H1 (cell line): ENCODE measurements at regions not wholly inside any gene's neighbourhood (a gene's known extent, or its start where the extent isn't known, plus 50 kb on each side); places are given as distances from the start of the nearest gene placed in this dataset.

ENCODE experiments used
- CTCF ChIA-PET: fragments of 300-600 bp; sonication (Branson Sonifier 250); formaldehyde crosslinking; loops from one replicate; lab custom pipeline; 2021; ENCODE audit not compliant: partially characterized antibody; lab: Charles Lee
- POLR2A ChIA-PET: fragments of 300-600 bp; sonication (Branson Sonifier 250); formaldehyde crosslinking; loops from one replicate; lab custom pipeline; 2021; ENCODE audit warnings: inconsistent platforms; ENCODE audit not compliant: partially characterized antibody; lab: Charles Lee
- DNase-seq, 2 experiments: peaks; one replicate each; pipeline versions ENCODE4 v3.0.0 to v3.0.0-alpha.2; 2010 to 2022; ENCODE audit warnings: low spot score in 2 of 2, low read depth in 1 of 2, mixed read lengths in 1 of 2
- FAIRE-seq: peaks from 2 replicates; lab custom pipeline; 2011; peaks lifted over from hg19 to GRCh38; lab: Jason Lieb, UNC
- H2AFZ ChIP-seq: 2 replicates; pipeline ENCODE4 v1.8.1; 2012; ENCODE audit warnings: low read length, inconsistent platforms
- H2AK5ac ChIP-seq: 2 replicates; pipeline ENCODE4 v1.6.1; 2013; ENCODE audit warnings: low read depth, low read length
- H2BK120ac ChIP-seq: replicated peaks from 2 replicates; pipeline ENCODE3; 2013; ENCODE audit warnings: low read depth, low read length, inconsistent platforms
- H2BK12ac ChIP-seq: 2 replicates; pipeline ENCODE4 v1.6.1; 2013; ENCODE audit warnings: low read depth, low read length
- H2BK15ac ChIP-seq: 2 replicates; pipeline ENCODE4 v1.6.1; 2013; ENCODE audit warnings: low read length
- H2BK20ac ChIP-seq: 2 replicates; pipeline ENCODE4 v1.6.1; 2013; ENCODE audit warnings: low read length
- H2BK5ac ChIP-seq: 2 replicates; pipeline ENCODE4 v1.6.1; 2013; ENCODE audit warnings: low read depth, low read length
- H3K14ac ChIP-seq: 2 replicates; pipeline ENCODE4 v1.6.1; 2013; ENCODE audit warnings: inconsistent platforms; ENCODE audit not compliant: insufficient read length
- H3K18ac ChIP-seq: 2 replicates; pipeline ENCODE4 v1.6.1; 2013; ENCODE audit warnings: low read length; ENCODE audit errors: extremely low read depth
- H3K23ac ChIP-seq: 2 replicates; pipeline ENCODE4 v1.6.1; 2013; ENCODE audit warnings: inconsistent platforms; ENCODE audit not compliant: insufficient read length
- H3K23me2 ChIP-seq: 2 replicates; pipeline ENCODE4 v1.6.1; 2013; ENCODE audit warnings: low read depth, low read length
- H3K27ac ChIP-seq: 2 replicates; pipeline ENCODE4 v1.6.1; 2011; ENCODE audit warnings: low read depth, low read length, inconsistent platforms
- H3K27me3 ChIP-seq, 4 experiments: replicated peaks in 1 of 4; 1 replicate in 1 of 4; 2 replicates in 3 of 4; pipeline versions ENCODE4 v1.6.1 to v1.8.1; 2011 to 2013; ENCODE audit warnings: low read length in 3 of 4, mild to moderate bottlenecking in 3 of 4, inconsistent platforms in 2 of 4, mixed read lengths in 2 of 4, moderate library complexity in 1 of 4; ENCODE audit not compliant: control insufficient read depth in 3 of 4, insufficient read depth in 3 of 4; ENCODE audit errors: extremely low read depth in 1 of 4
- H3K36me3 ChIP-seq, 4 experiments: 2 replicates each; pipeline versions ENCODE4 v1.6.1 to v1.8.1; 2011 to 2013; ENCODE audit warnings: mild to moderate bottlenecking in 4 of 4, low read length in 3 of 4, moderate library complexity in 2 of 4, control low read depth in 1 of 4, inconsistent platforms in 1 of 4; ENCODE audit not compliant: insufficient read depth in 4 of 4, control insufficient read depth in 2 of 4
- H3K4ac ChIP-seq: replicated peaks from 2 replicates; pipeline ENCODE3; 2013; ENCODE audit warnings: low read length, low read depth, mixed read lengths, inconsistent platforms; ENCODE audit not compliant: insufficient read length
- H3K4me1 ChIP-seq, 4 experiments: replicated peaks in 1 of 4; 1 replicate in 1 of 4; 2 replicates in 3 of 4; pipeline versions ENCODE4 v1.6.1 to v1.8.1; 2011 to 2013; ENCODE audit warnings: low read length in 3 of 4, inconsistent platforms in 2 of 4, mixed read lengths in 1 of 4; ENCODE audit not compliant: insufficient read depth in 4 of 4, control insufficient read depth in 3 of 4
- H3K4me2 ChIP-seq, 2 experiments: 2 replicates each; pipeline versions ENCODE4 v1.6.1 to v1.8.1; 2011 to 2013; ENCODE audit warnings: low read depth in 2 of 2, low read length in 2 of 2, control low read depth in 1 of 2, inconsistent platforms in 1 of 2, mild to moderate bottlenecking in 1 of 2; ENCODE audit not compliant: insufficient read depth in 1 of 2
- H3K4me3 ChIP-seq, 4 experiments: fragments of 200-600, 300-600 bp in 1 of 4; sonication (generic), shearing (Covaris generic), sonication (Bioruptor Twin) in 1 of 4; 2 replicates each; pipeline versions ENCODE4 v1.5.1 to v1.8.1; 2011 to 2016; ENCODE audit warnings: low read length in 4 of 4, low read depth in 3 of 4, control low read depth in 2 of 4, inconsistent platforms in 2 of 4, mild to moderate bottlenecking in 2 of 4, mixed read lengths in 1 of 4, moderate library complexity in 1 of 4; ENCODE audit not compliant: insufficient read depth in 2 of 4; ENCODE audit errors: extremely low read depth in 1 of 4
- H3K56ac ChIP-seq: replicated peaks from 2 replicates; pipeline ENCODE3; 2013; ENCODE audit warnings: low read depth, mild to moderate bottlenecking, mixed read lengths, low read length, inconsistent platforms; ENCODE audit not compliant: insufficient read length
- H3K79me1 ChIP-seq: 2 replicates; pipeline ENCODE4 v1.6.1; 2013; ENCODE audit warnings: low read depth, low read length, control low read depth
- H3K79me2 ChIP-seq, 2 experiments: 2 replicates each; pipeline versions ENCODE4 v1.6.1 to v1.8.1; 2012 to 2013; ENCODE audit warnings: low read length in 2 of 2, mild to moderate bottlenecking in 2 of 2, inconsistent platforms in 1 of 2; ENCODE audit not compliant: insufficient read depth in 2 of 2, control insufficient read depth in 1 of 2
- H3K9ac ChIP-seq, 4 experiments: replicated peaks in 1 of 4; 1 replicate in 1 of 4; 2 replicates in 3 of 4; pipeline versions ENCODE4 v1.6.1 to v1.8.1; 2011 to 2013; ENCODE audit warnings: low read depth in 3 of 4, low read length in 3 of 4, control low read depth in 2 of 4, mild to moderate bottlenecking in 2 of 4, moderate library complexity in 2 of 4, inconsistent platforms in 1 of 4; ENCODE audit errors: extremely low read depth in 1 of 4
- H3K9me3 ChIP-seq, 2 experiments: 2 replicates each; pipeline versions ENCODE4 v1.6.1 to v1.8.1; 2012 to 2013; ENCODE audit warnings: mild to moderate bottlenecking in 2 of 2, moderate library complexity in 2 of 2, control low read depth in 1 of 2, inconsistent platforms in 1 of 2, low read depth in 1 of 2, low read length in 1 of 2, mixed read lengths in 1 of 2; ENCODE audit not compliant: insufficient read depth in 2 of 2
- H4K20me1 ChIP-seq, 2 experiments: replicated peaks in 1 of 2; 2 replicates each; pipeline versions ENCODE3 to v1.8.1; 2011 to 2013; ENCODE audit warnings: inconsistent platforms in 2 of 2, low read length in 2 of 2, mild to moderate bottlenecking in 1 of 2; ENCODE audit not compliant: insufficient read depth in 2 of 2, control insufficient read depth in 1 of 2
- H4K5ac ChIP-seq: 2 replicates; pipeline ENCODE4 v1.6.1; 2013; ENCODE audit warnings: low read length, low read depth, mixed read lengths, inconsistent platforms; ENCODE audit not compliant: insufficient read length
- H4K8ac ChIP-seq: 2 replicates; pipeline ENCODE4 v1.8.0; 2013; ENCODE audit warnings: mild to moderate bottlenecking, moderate library complexity, low read length, inconsistent platforms; ENCODE audit not compliant: insufficient read depth; ENCODE audit errors: extremely low read depth
- H4K91ac ChIP-seq: replicated peaks from 2 replicates; pipeline ENCODE3; 2013; ENCODE audit warnings: low read length, mixed read lengths, inconsistent platforms; ENCODE audit not compliant: insufficient read length
- CREB1 ChIP-seq: IDR thresholded peaks from 2 replicates; pipeline ENCODE4 v1.6.1; 2012; ENCODE audit warnings: inconsistent platforms
- EZH2 ChIP-seq: fragments of 200-600 bp; sonication (generic); IDR thresholded peaks from 2 replicates; pipeline ENCODE4 v1.7.1; 2012; ENCODE audit warnings: low read depth, mild to moderate bottlenecking, moderate library complexity, low read length, inconsistent platforms; ENCODE audit not compliant: severe bottlenecking
- KDM1A ChIP-seq: fragments of 200-600, 300-600 bp; sonication (generic); IDR thresholded peaks from 2 replicates; pipeline ENCODE4 v1.7.1; 2016; ENCODE audit warnings: mild to moderate bottlenecking, low read length, borderline replicate concordance
- SP4 ChIP-seq: IDR thresholded peaks from 2 replicates; pipeline ENCODE4 v1.6.1; 2012; ENCODE audit warnings: low read length, inconsistent platforms
- TBP ChIP-seq: IDR thresholded peaks from 2 replicates; pipeline ENCODE4 v1.6.1; 2011; ENCODE audit warnings: low read depth, low read length, improper control_type of control experiment
- WGBS, 2 experiments: shearing (Covaris generic) in 1 of 2; methylation state at CpG; one replicate each; pipeline versions ENCODE4 v1.1.6 to v1.1.7; 2013 to 2015; ENCODE audit warnings: low lambda C conversion rate in 2 of 2, mixed read lengths in 2 of 2, inconsistent platforms in 1 of 2, low coverage in 1 of 2, missing lambda C conversion rate in 1 of 2; ENCODE audit not compliant: insufficient replicate concordance in 2 of 2, insufficient coverage in 1 of 2, insufficient read length in 1 of 2; ENCODE audit errors: extremely low coverage in 1 of 2, missing lambda C conversion rate in 1 of 2; 5-methylcytosine and 5-hydroxymethylcytosine counted together

- Histone ChIP-seq H4K20me1 (no peaks in the 10 kb centered on the region), H2BK120ac (no peak overlapping the region), H3K4ac (no peak overlapping the region), H3K79me2 (no peaks in the 10 kb centered on the region), H2BK15ac (no peak overlapping the region), H3K56ac (no peak overlapping the region), H4K5ac (no peak overlapping the region), H4K91ac (no peak overlapping the region), H2AFZ (no peak overlapping the region), H3K14ac (no peak overlapping the region), H3K27ac (no peak overlapping the region), H3K23me2 (no peaks in the 10 kb centered on the region; the same call in 1 of the 2 replicates), H3K27me3 (no peaks in the 10 kb centered on the region), H3K9me3 (no peaks in the 10 kb centered on the region), H3K36me3 (no peaks in the 10 kb centered on the region), H3K23ac (no peak overlapping the region), H3K4me1 (no peaks in the 10 kb centered on the region), H2BK5ac (no peak overlapping the region), H2AK5ac (no peak overlapping the region), H4K8ac (no peak overlapping the region), H2BK12ac (no peak overlapping the region), H3K18ac (no peak overlapping the region), H2BK20ac (no peak overlapping the region), H3K79me1 (no peaks in the 10 kb centered on the region), H3K9ac (no peak overlapping the region), H3K4me2 (no peak overlapping the region), H3K4me3 (no peak overlapping the region)
- 84% methylated on average over 3 of the region's 3 CpGs; no CpG with 5 or more reads in 1 of the 2 experiments for WGBS, 2 experiments
- ChIA-PET POLR2A (no interaction called here), CTCF (interaction anchor here (0.9 to 1.8 kb wide), 6 partner anchors 12 to 303 kb away, joined by 3 to 8 read pairs (median 3); partner anchors contain the start of gene IRX6)
- FAIRE-seq (no peak), DNase-seq (no peak)
- TF ChIP-seq EZH2: no peak
- TF ChIP-seq CREB1: no peak
- no peak for TF ChIP-seq KDM1A
- TF ChIP-seq SP4: no peak
- TF ChIP-seq TBP: no peak
Observed at GRCh38 chr16:55261301-55261700, 62.7 kb upstream of the IRX6 start.
